Right atrium auricular region (tissue), 2 donors: ENCODE measurements at regions not wholly inside any gene's neighbourhood (a gene's known extent, or its start where the extent isn't known, plus 50 kb on each side); places are given as distances from the start of the nearest gene placed in this dataset.
"Not testable (repeated sequence)": the region's sequence is repeated elsewhere in the genome, so short reads cannot be mapped to it uniquely, and the experiment has no call there.

ENCODE experiments used
- DNase-seq: peaks from one replicate; pipeline ENCODE4 v3.0.0-alpha.2; 2019; ENCODE audit warnings: low spot score
- H3K27ac ChIP-seq, 2 donors: fragments of 200-600 bp; sonication (generic); 1 replicate in 1 of 2; 2 replicates in 1 of 2; pipeline ENCODE4 v1.5.1; 2016 to 2019
- H3K27me3 ChIP-seq, 2 donors: fragments of 200-600 bp; sonication (generic); one replicate each; pipeline versions ENCODE4 v1.5.1 to v1.6.0; 2017 to 2019
- H3K36me3 ChIP-seq: fragments of 200-600 bp; sonication (generic); one replicate; pipeline ENCODE4 v1.5.1; 2016
- H3K4me1 ChIP-seq, 2 donors: fragments of 200-600 bp; sonication (generic); one replicate each; pipeline versions ENCODE4 v1.5.1 to v1.6.0; 2017 to 2019
- H3K4me3 ChIP-seq, 2 donors: fragments of 200-600 bp; sonication (generic); 1 replicate in 1 of 2; 2 replicates in 1 of 2; pipeline ENCODE4 v1.5.1; 2017 to 2019; ENCODE audit warnings: mild to moderate bottlenecking in 1 of 2, moderate library complexity in 1 of 2
- H3K9me3 ChIP-seq, 2 donors: fragments of 200-600 bp; sonication (generic); one replicate each; pipeline ENCODE4 v1.5.1; 2019
- CTCF ChIP-seq, 2 donors: fragments of 200-600 bp; sonication (generic); IDR thresholded peaks; one replicate each; pipeline ENCODE4 v1.5.1; 2019; ENCODE audit warnings: antibody characterized with exemption in 2 of 2

GRCh38 chr20:5484346-5484745 lies 126.5 kb downstream of the GPCPD1 start:
- H3K9me3 ChIP-seq = no peaks in the 10 kb centered on the region
- DNase-seq = no peak
- H3K27me3 ChIP-seq = no peaks in the 10 kb centered on the region
- no peak overlapping the region for H3K4me3 ChIP-seq
- no peaks in the 10 kb centered on the region for H3K36me3 ChIP-seq
- no peak overlapping the region for H3K27ac ChIP-seq
- no peak for TF ChIP-seq CTCF (IDR thresholded peaks at IDR 0.05)
- no peaks in the 10 kb centered on the region for H3K4me1 ChIP-seq

- no peaks in the 10 kb centered on the region for H3K36me3 ChIP-seq
- H3K4me3 ChIP-seq = no peak overlapping the region
- no peaks in the 10 kb centered on the region for H3K4me1 ChIP-seq
- H3K27me3 ChIP-seq = no peaks in the 10 kb centered on the region
- no peak for TF ChIP-seq CTCF (IDR thresholded peaks at IDR 0.05)
- H3K9me3 ChIP-seq = no peaks in the 10 kb centered on the region
- no peak overlapping the region for H3K27ac ChIP-seq
- DNase-seq = no peak
Measured at GRCh38 chr20:5482791-5483190, 128.0 kb downstream of the GPCPD1 start.

GRCh38 chr20:5481872-5482271 lies 128.9 kb downstream of the GPCPD1 start:
- no peak overlapping the region for H3K4me3 ChIP-seq
- H3K36me3 ChIP-seq = no peaks in the 10 kb centered on the region
- TF ChIP-seq CTCF (IDR thresholded peaks at IDR 0.05) = no peak
- DNase-seq = no peak
- H3K27me3 ChIP-seq = no peaks in the 10 kb centered on the region
- H3K27ac ChIP-seq = no peak overlapping the region
- no peaks in the 10 kb centered on the region for H3K9me3 ChIP-seq
- no peaks in the 10 kb centered on the region for H3K4me1 ChIP-seq

- H3K36me3 ChIP-seq = no peaks in the 10 kb centered on the region
- H3K4me1 ChIP-seq = no peaks in the 10 kb centered on the region
- H3K9me3 ChIP-seq = no peaks in the 10 kb centered on the region
- H3K4me3 ChIP-seq = no peak overlapping the region
- H3K27ac ChIP-seq = no peak overlapping the region
- no peak for DNase-seq
- H3K27me3 ChIP-seq = no peaks in the 10 kb centered on the region
- TF ChIP-seq CTCF (IDR thresholded peaks at IDR 0.05) = no peak
Measured at GRCh38 chr20:5480824-5481600, 129.8 kb downstream of the GPCPD1 start.

GRCh38 chr20:5474646-5475550 lies 135.9 kb downstream of the GPCPD1 start:
- H3K27me3 ChIP-seq = no peaks in the 10 kb centered on the region
- no peak overlapping the region for H3K4me3 ChIP-seq
- no peak for DNase-seq
- H3K36me3 ChIP-seq = no peaks in the 10 kb centered on the region
- H3K27ac ChIP-seq = no peak overlapping the region
- no peaks in the 10 kb centered on the region for H3K9me3 ChIP-seq
- no peaks in the 10 kb centered on the region for H3K4me1 ChIP-seq
- no peak for TF ChIP-seq CTCF (IDR thresholded peaks at IDR 0.05)

- not testable (repeated sequence) for H3K27ac ChIP-seq, H3K9me3 ChIP-seq, DNase-seq, H3K36me3 ChIP-seq, H3K4me3 ChIP-seq, H3K27me3 ChIP-seq, H3K4me1 ChIP-seq
Measured at GRCh38 chr20:5471866-5472265, 138.9 kb downstream of the GPCPD1 start.
